Kidney (tissue), 13 donors: ENCODE measurements at regions not wholly inside any gene's neighbourhood (a gene's known extent, or its start where the extent isn't known, plus 50 kb on each side); places are given as distances from the start of the nearest gene placed in this dataset.

ENCODE experiments used
- DNase-seq, 5 donors: peaks; one replicate each; pipeline ENCODE4 v3.0.0-alpha.2; 2013 to 2020
- FAIRE-seq: peaks from 2 replicates; lab custom pipeline; 2012; peaks lifted over from hg19 to GRCh38; lab: Jason Lieb, UNC
- H3K27ac ChIP-seq, 2 donors: one replicate each; pipeline ENCODE4 v1.7.0; 2013; ENCODE audit warnings: low read depth in 2 of 2, low read length in 2 of 2, inconsistent platforms in 1 of 2
- H3K27me3 ChIP-seq: one replicate; pipeline ENCODE4 v1.7.1; 2013; ENCODE audit warnings: low read length, inconsistent platforms; ENCODE audit not compliant: control insufficient read depth, insufficient read depth
- H3K36me3 ChIP-seq, 3 donors: one replicate each; pipeline versions ENCODE4 v1.7.0 to v1.7.1; 2013; ENCODE audit warnings: low read length in 3 of 3, control low read depth in 1 of 3, inconsistent platforms in 1 of 3; ENCODE audit not compliant: insufficient read depth in 3 of 3, control insufficient read depth in 2 of 3
- H3K4me1 ChIP-seq, 3 donors: one replicate each; pipeline versions ENCODE4 v1.7.0 to v1.7.1; 2013; ENCODE audit warnings: low read length in 3 of 3, inconsistent platforms in 1 of 3, low read depth in 1 of 3; ENCODE audit not compliant: control insufficient read depth in 2 of 3, insufficient read depth in 2 of 3
- H3K4me3 ChIP-seq, 3 donors: one replicate each; pipeline versions ENCODE4 v1.7.0 to v1.8.1; 2013; ENCODE audit warnings: low read length in 3 of 3, control low read depth in 1 of 3, inconsistent platforms in 1 of 3
- H3K9ac ChIP-seq, 3 donors: one replicate each; pipeline versions ENCODE4 v1.7.0 to v1.7.1; 2013; ENCODE audit warnings: low read length in 3 of 3, control low read depth in 1 of 3, inconsistent platforms in 1 of 3
- H3K9me3 ChIP-seq, 3 donors: one replicate each; pipeline versions ENCODE4 v1.7.0 to v1.7.1; 2013; ENCODE audit warnings: low read length in 3 of 3, control low read depth in 1 of 3, inconsistent platforms in 1 of 3; ENCODE audit not compliant: control insufficient read depth in 2 of 3, insufficient read depth in 1 of 3
- intact Hi-C: fragments of 100-400 bp; cut with DNase I; formaldehyde crosslinking; loops from one replicate; pipeline ENCODE4 v1.11.1; 2022
- TF ChIP-seq, protein P1 (sequence below): IDR thresholded peaks from 3 replicates; pipeline ENCODE4 v1.5.1; 2012; ENCODE audit warnings: mild to moderate bottlenecking, moderate library complexity, borderline replicate concordance; ENCODE audit not compliant: insufficient read depth; ENCODE audit errors: extremely low read depth
- donor health status: control.
- donor health status: control.
- donor health status: control.
- donor health status: control.
- donor health status: control.
- donor health status: DM: yes; HTN: yes; CAD: no.
- donor health status: Normal renal cell carcinoma (clear cell type).

DNA sequence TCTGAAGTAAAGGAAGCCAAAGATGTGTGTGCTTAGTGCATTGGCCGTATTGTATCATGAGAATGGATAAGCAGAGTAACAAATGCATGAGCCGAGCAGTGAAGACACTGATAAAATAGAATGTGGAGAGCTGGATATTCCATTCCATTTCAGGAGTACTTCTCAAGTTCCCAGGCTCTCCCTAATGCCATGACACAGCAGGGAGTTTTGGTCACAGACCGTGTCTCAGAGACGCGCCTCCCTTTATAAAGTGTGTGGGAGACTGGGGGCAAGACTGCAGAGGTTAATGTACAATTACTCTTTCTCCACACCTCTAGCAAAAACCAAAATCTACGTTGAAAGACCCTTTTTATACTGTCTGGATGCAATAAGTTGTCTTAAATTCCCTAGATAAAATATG, 575.6 kb downstream of the EFNB2 start:
- Histone ChIP-seq H3K36me3 (no peaks in the 10 kb centered on the region), H3K27me3 (no peaks in the 10 kb centered on the region), H3K4me1 (peaks cover 0 to 2% (median 0%) of the 10 kb centered on the region in 3 donors), H3K9ac (no peak overlapping the region), H3K27ac (no peak overlapping the region), H3K9me3 (no peaks in the 10 kb centered on the region), H3K4me3 (no peak overlapping the region)
- DNase-seq (peak in 3 of 5 donors; percentile 55 to 79 (median 57)), FAIRE-seq (no peak)
- intact Hi-C loops = no loop called here
- TF ChIP-seq, protein P1, sequence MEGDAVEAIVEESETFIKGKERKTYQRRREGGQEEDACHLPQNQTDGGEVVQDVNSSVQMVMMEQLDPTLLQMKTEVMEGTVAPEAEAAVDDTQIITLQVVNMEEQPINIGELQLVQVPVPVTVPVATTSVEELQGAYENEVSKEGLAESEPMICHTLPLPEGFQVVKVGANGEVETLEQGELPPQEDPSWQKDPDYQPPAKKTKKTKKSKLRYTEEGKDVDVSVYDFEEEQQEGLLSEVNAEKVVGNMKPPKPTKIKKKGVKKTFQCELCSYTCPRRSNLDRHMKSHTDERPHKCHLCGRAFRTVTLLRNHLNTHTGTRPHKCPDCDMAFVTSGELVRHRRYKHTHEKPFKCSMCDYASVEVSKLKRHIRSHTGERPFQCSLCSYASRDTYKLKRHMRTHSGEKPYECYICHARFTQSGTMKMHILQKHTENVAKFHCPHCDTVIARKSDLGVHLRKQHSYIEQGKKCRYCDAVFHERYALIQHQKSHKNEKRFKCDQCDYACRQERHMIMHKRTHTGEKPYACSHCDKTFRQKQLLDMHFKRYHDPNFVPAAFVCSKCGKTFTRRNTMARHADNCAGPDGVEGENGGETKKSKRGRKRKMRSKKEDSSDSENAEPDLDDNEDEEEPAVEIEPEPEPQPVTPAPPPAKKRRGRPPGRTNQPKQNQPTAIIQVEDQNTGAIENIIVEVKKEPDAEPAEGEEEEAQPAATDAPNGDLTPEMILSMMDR = no peak

DNA sequence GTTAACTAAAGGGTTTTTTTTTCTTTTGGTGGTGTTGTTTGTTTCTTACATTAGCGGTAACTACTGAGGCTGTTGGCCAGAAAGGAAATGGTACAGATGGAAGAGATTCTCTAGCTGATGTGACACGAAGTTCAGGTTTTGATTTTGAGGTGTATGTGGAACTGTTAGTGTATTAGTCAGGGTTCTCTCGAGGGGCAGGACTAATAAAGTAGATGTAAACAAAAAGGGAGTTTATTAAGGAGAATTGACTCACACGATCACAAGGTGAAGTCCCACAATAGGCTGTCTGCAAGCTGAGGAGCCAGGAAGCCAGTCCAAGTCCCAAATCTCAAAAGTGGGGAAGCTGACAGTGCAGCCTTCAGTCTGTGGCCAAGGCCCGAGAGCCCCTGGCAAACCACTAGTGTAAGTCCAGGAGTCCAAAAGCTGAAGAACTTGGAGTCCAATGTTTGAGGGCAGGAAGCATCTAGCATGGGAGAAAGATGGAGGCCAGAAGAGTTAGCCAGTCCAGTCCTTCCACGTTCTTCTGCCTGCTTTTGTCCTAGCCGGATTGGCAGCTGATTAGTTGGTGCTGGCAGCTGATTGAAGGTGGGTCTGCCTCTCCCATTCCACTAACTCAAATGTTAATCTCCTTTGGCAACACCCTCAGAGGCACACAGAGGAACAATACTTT, 577.6 kb downstream of the EFNB2 start:
- H3K9ac ChIP-seq = no peak overlapping the region
- intact Hi-C loops = no loop called here
- no peak overlapping the region for H3K4me3 ChIP-seq
- TF ChIP-seq, protein P1 = no peak
- H3K27ac ChIP-seq = no peak overlapping the region
- DNase-seq (no peak), FAIRE-seq (no peak)
- H3K36me3 ChIP-seq = no peaks in the 10 kb centered on the region
- H3K4me1 ChIP-seq = peaks cover 0 to 2% (median 0%) of the 10 kb centered on the region in 3 donors
- H3K9me3 ChIP-seq = no peaks in the 10 kb centered on the region
- no peaks in the 10 kb centered on the region for H3K27me3 ChIP-seq

DNA sequence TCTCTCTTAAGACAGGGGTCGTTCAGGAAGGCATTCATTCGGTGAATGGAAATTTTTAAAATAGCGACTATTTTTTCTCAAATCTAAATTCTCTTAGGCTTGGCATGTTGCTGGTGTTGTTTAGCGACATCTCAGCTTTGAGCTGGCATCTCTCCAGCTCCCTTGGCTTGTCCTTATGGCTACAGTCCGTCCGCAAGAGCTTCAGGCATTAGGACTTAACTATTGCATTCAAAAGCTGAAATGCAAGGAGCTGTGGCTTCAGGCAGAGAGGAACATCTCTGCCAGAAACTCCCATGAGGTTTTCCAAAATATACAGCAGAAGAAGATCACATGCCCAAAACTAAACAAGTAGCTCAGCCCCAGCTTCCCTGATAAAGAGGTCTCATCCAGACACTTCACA, 578.5 kb downstream of the EFNB2 start:
- DNase-seq = no peak

More for the DNA sequence above, 578.5 kb downstream of the EFNB2 start:
- no peaks in the 10 kb centered on the region for H3K9me3 ChIP-seq
- H3K9ac ChIP-seq = no peak overlapping the region
- peaks cover 0 to 2% (median 0%) of the 10 kb centered on the region in 3 donors for H3K4me1 ChIP-seq
- FAIRE-seq = no peak
- TF ChIP-seq, protein P1 = no peak
- H3K4me3 ChIP-seq = no peak overlapping the region
- H3K27me3 ChIP-seq = no peaks in the 10 kb centered on the region
- no peak overlapping the region for H3K27ac ChIP-seq
- no peaks in the 10 kb centered on the region for H3K36me3 ChIP-seq
- intact Hi-C loops = no loop called here
